ENCODE measurements at regions not wholly inside any gene's neighbourhood (a gene's known extent, or its start where the extent isn't known, plus 50 kb on each side); places are given as distances from the start of the nearest gene placed in this dataset.

DNA sequence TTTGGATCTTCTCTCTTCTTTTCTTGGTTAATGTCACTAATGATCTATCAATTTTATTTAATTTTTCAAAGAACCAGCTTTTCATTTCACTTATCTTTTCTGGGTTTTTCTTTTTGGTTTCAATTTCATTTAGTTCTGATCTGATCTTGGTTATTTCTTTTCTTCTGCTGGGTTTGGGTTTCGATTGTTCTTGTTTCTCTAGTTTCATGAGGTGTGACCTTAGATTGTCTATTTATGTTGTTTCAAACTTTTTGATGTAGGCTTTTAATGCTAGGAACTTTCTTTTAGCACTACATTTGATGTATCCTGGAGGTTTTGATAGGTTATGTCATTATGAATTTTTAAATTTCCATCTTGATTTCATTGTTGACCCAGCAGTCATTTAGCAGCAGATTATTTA is 142.3 kb downstream of the C11orf87 start:
- no peak for DNase-seq

DNA sequence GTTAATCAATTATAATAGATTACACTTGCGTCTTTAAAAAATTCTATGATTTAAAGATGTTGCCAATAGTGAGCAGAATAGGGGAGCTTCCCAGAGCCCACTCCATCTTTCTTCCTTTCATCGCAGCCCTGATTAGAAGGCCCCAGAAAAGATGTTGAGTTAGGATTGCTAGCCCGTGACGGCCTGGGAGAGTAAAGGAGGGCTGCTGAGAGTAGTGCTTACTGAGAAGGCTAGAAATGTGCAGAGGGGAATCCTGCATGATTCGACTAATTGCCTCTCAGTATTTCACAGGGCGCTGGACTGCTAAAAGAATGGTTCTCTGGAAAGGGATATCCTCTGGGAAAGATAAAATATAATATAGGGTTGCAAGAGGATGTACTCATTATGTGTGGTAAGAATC is 160.5 kb downstream of the C11orf87 start:
- DNase-seq, result no peak

- DNase-seq, result no peak
Observed at GRCh38 chr11:109584001-109584972, 162.3 kb downstream of the C11orf87 start.

DNA sequence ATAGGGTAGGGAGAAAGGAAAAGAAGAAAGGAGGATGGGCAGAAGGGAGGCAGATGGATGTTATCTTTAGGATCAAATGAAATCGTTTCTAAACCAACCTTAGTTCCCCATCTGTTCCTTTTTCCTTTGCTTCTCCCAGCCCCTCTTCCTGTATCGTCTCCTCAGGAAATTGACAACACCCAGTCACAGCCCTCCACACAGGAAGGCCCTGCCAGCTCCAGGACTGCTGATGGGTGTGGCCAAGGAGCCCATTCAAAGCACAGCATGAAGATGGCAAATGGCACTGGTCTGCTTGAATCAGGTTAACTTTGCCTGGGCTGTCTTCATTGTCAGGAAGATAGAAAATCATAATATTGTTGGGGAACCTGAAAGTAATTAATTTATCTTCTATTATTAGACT is 164.8 kb downstream of the C11orf87 start:
- no peak for DNase-seq

DNA sequence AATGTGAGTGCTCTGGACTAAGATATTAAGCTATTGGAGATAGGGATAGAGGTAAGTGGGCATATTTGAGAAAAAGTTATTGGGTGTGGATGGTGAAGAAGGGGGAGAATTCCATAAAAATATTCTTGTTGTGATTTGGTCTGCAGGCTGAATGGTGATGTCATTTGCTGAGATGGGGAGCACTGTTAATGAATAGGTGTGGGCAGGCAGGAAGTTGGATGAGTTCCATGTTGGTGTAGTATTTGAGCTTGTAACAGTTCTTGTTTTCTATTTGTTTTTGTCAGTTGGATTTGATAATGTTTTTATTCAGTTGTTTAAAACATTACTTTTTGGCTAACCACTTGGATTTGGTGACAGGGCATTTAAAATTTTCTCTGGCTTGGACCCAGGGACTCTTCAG is 168.8 kb downstream of the C11orf87 start:
- DNase-seq, result no peak

DNA sequence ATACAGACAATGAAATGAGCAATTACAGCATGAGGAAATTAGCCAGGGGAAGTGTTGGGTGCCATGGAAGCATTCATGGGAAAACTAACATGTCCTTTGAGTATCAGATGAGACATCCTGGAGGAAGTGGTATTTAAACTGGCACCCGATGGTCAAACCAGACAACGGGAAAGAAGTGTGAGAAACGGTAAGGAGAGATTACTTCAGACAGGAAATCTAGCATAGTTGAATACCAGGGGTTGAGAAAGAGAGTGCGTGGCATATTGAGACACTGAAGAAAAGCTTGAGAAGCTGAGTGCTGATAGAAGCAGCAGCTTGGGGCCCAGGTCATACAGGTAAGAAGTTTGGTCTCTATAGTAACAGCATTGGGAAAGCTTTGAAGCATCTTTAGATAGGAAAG is 175.3 kb downstream of the C11orf87 start:
- DNase-seq, result no peak

DNA sequence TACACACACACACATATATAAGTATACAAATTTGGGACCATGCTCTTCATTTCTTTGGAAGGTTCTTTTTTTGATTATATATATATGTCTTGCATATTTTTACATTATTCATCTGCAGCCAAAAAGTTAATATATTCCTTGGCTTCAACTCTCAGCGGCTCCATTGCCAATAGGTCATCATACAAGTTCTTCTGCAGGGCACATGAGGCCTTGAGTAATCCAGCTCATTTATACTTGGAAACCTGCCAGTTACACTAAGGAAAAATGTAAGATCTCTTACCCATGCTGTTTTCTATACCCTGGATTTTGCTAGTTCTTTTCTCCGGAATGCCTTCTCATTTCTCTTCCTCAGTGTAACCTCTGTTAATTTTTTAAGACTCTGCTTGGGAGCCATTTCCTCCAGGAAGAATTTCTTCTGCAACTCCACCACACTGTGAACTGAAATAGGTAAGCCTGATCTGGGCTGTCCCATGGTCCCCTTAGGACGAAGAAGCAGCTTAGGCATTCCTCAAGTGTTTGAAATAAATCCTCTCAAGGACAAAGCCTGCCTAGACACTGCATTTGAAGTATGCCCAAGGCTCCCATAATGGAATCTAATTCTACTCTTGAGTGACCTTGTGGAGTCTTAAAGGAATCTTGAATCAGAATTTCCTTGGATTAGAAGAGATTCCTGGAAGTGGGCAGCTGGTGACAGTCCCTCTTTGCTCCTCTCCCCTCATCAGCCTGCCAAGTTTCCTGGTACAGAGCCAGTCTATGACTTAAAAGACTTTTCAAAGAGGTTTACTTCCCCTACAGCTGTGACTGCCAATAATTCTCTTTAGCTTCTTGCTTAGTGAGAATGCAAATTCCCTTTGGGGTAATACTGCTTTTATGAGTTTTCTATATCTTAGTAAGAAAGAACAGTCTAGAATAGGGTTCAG is 182.8 kb downstream of the C11orf87 start:
- no peak for DNase-seq

DNA sequence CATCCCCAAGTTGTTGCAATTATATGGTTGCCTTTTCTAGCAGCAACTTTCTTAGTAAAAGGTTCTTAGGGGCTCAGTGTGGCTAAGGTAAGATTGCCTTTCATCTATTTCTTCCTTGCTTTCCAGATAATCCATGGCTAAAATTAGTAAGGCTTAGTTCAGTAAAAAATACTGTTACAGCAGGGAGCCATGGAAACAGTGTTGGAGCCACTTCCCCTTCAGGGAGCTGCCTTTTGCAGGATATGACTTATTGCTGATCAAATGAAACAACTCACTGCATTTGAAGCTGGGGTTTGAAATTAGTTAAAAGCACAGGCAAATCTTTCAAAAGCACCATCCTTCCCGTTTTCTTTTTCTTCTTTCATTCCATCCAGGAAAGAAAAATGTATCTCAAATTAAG is 184.3 kb downstream of the C11orf87 start:
- no peak for DNase-seq

DNA sequence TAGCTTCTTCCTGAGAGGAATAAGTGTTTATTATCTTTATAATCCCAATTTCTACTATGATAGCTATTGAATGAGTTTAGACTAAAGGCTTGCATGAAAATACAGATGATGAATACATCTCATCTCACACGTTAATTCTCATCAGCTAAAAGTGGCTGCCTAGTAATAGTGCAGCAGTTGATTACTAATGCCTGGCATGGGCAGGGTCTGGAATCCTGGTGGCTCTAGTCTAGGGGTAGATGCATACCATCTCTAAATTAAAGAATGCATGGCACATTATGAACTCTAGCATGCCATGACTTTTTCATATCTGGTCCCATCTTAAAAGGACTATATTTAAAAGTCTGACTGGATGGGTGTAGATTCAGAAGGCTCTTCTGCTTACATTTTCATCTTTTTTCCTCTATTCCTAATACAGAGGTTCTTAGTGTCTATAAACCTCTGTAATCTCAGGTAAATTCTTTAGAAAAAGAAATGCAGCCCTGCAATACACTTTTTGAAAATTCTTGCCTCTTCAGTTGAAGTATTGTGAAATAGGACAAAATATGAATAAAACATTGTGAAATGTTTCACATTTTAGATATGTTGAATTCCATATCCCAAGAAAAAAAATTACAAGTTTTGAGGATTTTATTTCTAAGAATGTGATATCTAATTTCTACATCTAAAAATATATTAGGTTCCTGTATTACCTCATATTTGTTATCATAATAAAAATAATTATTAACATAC is 187.6 kb downstream of the C11orf87 start:
- no peak for DNase-seq

DNA sequence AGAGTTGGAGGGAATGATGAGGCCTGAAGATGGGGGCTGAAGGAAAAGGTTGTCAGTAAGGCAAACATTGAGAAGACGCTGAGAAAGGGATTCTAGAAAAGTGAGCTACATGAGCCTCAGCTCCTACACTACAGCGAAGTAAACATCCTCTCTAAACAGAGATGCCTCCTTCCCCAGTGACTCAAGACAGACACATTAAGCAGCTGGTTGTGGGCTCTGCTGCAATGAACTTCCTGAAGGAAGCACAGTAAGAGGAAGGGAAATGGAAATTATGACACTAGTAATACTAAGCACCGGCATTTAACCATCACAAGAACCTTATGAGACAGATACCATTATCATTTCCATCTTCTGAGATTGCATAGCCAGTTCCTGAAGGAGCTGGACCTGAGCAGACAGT is 190.5 kb downstream of the C11orf87 start:
- DNase-seq, result peak; percentile 42

- DNase-seq, result no peak
Observed at GRCh38 chr11:109619498-109619897, 197.5 kb downstream of the C11orf87 start.

- DNase-seq, result no peak
Observed at GRCh38 chr11:109629734-109630133, 207.7 kb downstream of the C11orf87 start.

DNA sequence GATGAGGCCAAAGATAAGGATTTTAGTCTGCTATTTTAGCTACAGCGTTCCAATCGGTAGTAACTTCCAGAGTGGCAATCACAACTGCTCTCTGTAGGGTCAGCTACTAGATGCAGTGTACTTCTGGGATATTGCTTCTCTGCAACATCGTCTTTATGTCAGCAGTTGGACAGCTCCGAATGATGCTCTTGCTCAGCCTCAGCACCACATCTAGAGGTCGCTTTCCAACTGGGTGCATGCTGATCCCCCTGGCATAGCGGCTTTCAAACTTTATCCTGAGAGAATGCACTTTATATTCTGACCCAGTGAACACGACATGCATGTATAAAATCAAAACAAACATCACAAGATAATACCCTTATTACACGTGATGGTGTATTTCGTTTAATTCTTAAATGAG is 219.6 kb downstream of the C11orf87 start:
- no peak for DNase-seq

- no peak for DNase-seq
Observed at GRCh38 chr11:109644152-109644551, 222.2 kb downstream of the C11orf87 start.

- no peak for DNase-seq
Observed at GRCh38 chr11:109648804-109649203, 226.8 kb downstream of the C11orf87 start.

DNA sequence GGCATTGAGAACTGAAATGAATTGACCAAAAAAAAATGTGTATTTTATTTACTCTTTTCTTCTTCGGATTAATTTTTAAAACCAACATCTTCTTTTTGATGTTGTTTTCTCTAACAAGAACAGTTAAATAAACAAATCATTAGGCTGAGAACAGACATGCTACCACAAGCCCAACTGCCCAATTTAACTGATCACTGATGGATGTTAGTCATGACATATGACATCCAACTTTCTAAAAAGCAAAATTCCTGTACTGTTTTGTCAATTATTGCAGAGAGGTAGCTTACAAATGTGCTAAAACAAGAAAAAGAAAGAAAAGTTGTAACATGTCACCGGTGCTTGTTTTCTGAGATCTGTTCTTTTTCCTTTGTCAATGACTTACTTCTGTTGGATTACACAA is 232.1 kb downstream of the C11orf87 start:
- no peak for DNase-seq

- DNase-seq, result no peak
Observed at GRCh38 chr11:109658190-109658589, 236.2 kb downstream of the C11orf87 start.

GRCh38 chr11:109667719-109668118 is 245.7 kb downstream of the C11orf87 start:
- DNase-seq, result no peak

- no peak for DNase-seq
Observed at GRCh38 chr11:109668973-109669634, 247.1 kb downstream of the C11orf87 start.

GRCh38 chr11:109677231-109677630 is 255.2 kb downstream of the C11orf87 start:
- DNase-seq, result no peak

DNA sequence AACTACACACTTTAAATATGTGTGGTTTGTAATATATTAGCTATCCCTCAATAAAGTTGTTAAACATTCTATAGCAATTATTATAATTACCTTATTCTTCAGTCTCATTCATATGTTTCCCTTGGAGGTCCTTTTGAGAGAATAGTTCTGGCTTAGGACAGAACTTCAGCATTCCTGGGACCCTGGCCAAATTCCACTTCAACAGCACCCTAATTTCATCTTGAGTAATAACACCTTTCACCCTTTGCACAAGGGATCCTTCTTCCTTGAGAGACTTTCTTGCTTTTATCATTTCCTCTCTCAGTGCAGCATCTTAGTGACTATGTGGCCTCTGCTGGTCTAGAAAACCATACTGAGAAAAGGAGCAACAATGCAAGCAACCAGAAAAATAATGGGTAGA is 255.9 kb downstream of the C11orf87 start:
- no peak for DNase-seq

DNA sequence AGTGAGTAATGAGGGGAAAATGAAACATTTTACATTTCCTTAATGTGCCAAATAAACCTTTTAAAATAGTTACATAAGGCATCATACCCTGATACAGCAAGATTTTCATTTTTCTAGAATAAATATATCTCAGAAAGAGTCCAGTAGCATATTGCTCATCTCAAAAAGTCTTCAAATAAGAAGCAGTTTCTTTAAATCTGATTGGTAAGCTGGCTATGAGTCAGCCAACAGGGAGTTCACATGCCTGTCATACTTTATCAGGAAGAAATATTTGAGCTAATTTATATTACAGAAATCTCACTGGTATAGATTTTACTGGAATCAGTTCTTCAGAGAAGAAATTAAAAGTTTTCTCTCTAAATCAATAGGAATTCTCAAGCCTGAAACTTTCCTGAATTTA is 258.1 kb downstream of the C11orf87 start:
- no peak for DNase-seq
